ENCODE measurements at regions not wholly inside any gene's neighbourhood (a gene's known extent, or its start where the extent isn't known, plus 50 kb on each side); places are given as distances from the start of the nearest gene placed in this dataset.

GRCh38 chr5:124932791-124933600 lies 186.6 kb upstream of the ZNF608 start:
- Histone ChIP-seq H3K4me3 (no peak overlapping the region), H3K9me3 (no peaks in the 10 kb centered on the region), H3K27ac (no peak overlapping the region), H3K4me2 (no peak overlapping the region), H3K4me1 (no peaks in the 10 kb centered on the region)
- FAIRE-seq, result no peak
- WGBS (ENCODE audit: missing lambda C conversion rate), result 43% methylated on average over 4 of the region's 4 CpGs
- POLR2A ChIA-PET, result no interaction called here
- DNase-seq (ENCODE audit: low read depth in 1 of 2, low spot score in 1 of 2), result no peak
- CTCF ChIA-PET, result no interaction called here
- ATAC-seq, result no peak
- no peak for TF ChIP-seq NPAS2 (CRISPR knock-in tag; IDR thresholded peaks at IDR 0.05; ENCODE audit: borderline replicate concordance)
- TF ChIP-seq POLR2A (IDR thresholded peaks at IDR 0.05; ENCODE audit: low read length), result no peak
- TF ChIP-seq REST (IDR thresholded peaks at IDR 0.05), result no peak
- no peak for TF ChIP-seq HOXB13 (CRISPR knock-in tag; IDR thresholded peaks at IDR 0.05; ENCODE audit: low read depth)
- no peak for TF ChIP-seq RAD21 (conservative IDR thresholded peaks at IDR 0.05 in 1 of 2, IDR thresholded peaks at IDR 0.05 in 1 of 2)
- no peak for TF ChIP-seq RFX5 (IDR thresholded peaks at IDR 0.05)
- no peak for TF ChIP-seq FOSL2 (IDR thresholded peaks at IDR 0.05)
- no peak for TF ChIP-seq FOSL2 (CRISPR knock-in tag; IDR thresholded peaks at IDR 0.05)

GRCh38 chr5:124935065-124935464 lies 188.6 kb upstream of the ZNF608 start:
- Histone ChIP-seq H3K4me3 (no peak overlapping the region), H3K27ac (no peak overlapping the region), H3K9me3 (no peaks in the 10 kb centered on the region), H3K4me1 (no peaks in the 10 kb centered on the region), H3K4me2 (no peak overlapping the region)
- TF ChIP-seq RFX5 (IDR thresholded peaks at IDR 0.05) (no peak), MYC (IDR thresholded peaks at IDR 0.05; ENCODE audit: borderline replicate concordance, low read length) (no peak), HOXB5 (CRISPR knock-in tag; IDR thresholded peaks at IDR 0.05) (no peak), FOSL2 (IDR thresholded peaks at IDR 0.05) (no peak), FOSL2 (CRISPR knock-in tag; IDR thresholded peaks at IDR 0.05) (no peak), ELK1 (IDR thresholded peaks at IDR 0.05; ENCODE audit: low read depth, low read length) (no peak), KDM5A (IDR thresholded peaks at IDR 0.05) (no peak), SREBF2 (IDR thresholded peaks at IDR 0.05) (no peak), ZC3H11A (IDR thresholded peaks at IDR 0.05) (no peak), HOXB13 (CRISPR knock-in tag; IDR thresholded peaks at IDR 0.05; ENCODE audit: low read depth) (no peak), USF2 (IDR thresholded peaks at IDR 0.05) (no peak), RARB (CRISPR knock-in tag; IDR thresholded peaks at IDR 0.05) (no peak), NFE2L2 (conservative IDR thresholded peaks at IDR 0.05; ENCODE audit: low read length) (no peak), JUN (IDR thresholded peaks at IDR 0.05) (no peak), HOXA7 (CRISPR knock-in tag; IDR thresholded peaks at IDR 0.05) (no peak), MAFK (IDR thresholded peaks at IDR 0.05; ENCODE audit: partially characterized antibody) (no peak), HDAC2 (IDR thresholded peaks at IDR 0.05) (no peak), PHF8 (IDR thresholded peaks at IDR 0.05; ENCODE audit: borderline replicate concordance, low read depth) (no peak)
- CTCF ChIA-PET, result no interaction called here
- 75% methylated on average over 4 of the region's 4 CpGs for WGBS (ENCODE audit: missing lambda C conversion rate)
- DNase-seq (ENCODE audit: low read depth in 1 of 2, low spot score in 1 of 2) (no peak), FAIRE-seq (no peak), ATAC-seq (no peak)
- POLR2A ChIA-PET, result no interaction called here
